NCI-H2227 treated with DMSO at 0.1 percent for 48 hours (cell line): ENCODE measurements at regions not wholly inside any gene's neighbourhood (a gene's known extent, or its start where the extent isn't known, plus 50 kb on each side); places are given as distances from the start of the nearest gene placed in this dataset.

Source experiments
- DNase-seq: peaks from one replicate; lab custom pipeline; 2025; lab: John Stamatoyannopoulos, UW

GRCh38 chr15:31975830-31976229 lies 54.5 kb upstream of the CHRNA7 start:
- DNase-seq, result no peak

- no peak for DNase-seq
Observed at GRCh38 chr15:31977138-31977537, 53.2 kb upstream of the CHRNA7 start.

- peak; percentile 25 for DNase-seq
Observed at GRCh38 chr15:31977812-31978661, 52.3 kb upstream of the CHRNA7 start.
